LNCaP clone FGC (cell line): ENCODE measurements at regions not wholly inside any gene's neighbourhood (a gene's known extent, or its start where the extent isn't known, plus 50 kb on each side); places are given as distances from the start of the nearest gene placed in this dataset.

Experiments used
- DNase-seq: peaks from one replicate; pipeline ENCODE4 v3.0.0-alpha.2; 2011; ENCODE audit warnings: low read depth
- H3K4me3 ChIP-seq: 2 replicates; pipeline ENCODE4 v1.5.1; 2011; ENCODE audit warnings: mild to moderate bottlenecking, low read depth, low read length, control low read depth
- TF ChIP-seq, protein P1 (sequence below): IDR thresholded peaks from 2 replicates; pipeline ENCODE4 v1.5.1; 2012; ENCODE audit warnings: mild to moderate bottlenecking; ENCODE audit not compliant: control insufficient read depth, insufficient read depth; ENCODE audit errors: extremely low read depth

DNA sequence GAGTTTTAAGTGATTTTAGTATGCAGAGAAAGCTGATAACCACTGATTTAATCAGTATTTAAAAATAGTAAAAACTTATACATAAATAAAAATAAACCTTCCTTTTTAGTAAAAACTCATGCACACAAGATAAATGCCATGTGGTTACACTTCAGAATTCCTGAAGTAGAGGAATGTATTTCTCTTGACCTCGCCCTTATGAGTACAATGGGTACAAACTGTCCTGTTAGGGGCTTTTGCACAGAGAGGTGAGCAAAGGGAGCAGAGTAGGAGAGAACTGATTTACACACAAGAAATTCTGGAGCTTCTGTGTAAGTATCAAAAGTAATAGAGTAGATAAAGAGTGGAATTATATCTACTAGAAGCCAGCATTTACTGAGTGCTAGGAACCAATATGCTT is 279.6 kb downstream of the PPP1R3A start:
- no peak overlapping the region for H3K4me3 ChIP-seq
- TF ChIP-seq, protein P1, sequence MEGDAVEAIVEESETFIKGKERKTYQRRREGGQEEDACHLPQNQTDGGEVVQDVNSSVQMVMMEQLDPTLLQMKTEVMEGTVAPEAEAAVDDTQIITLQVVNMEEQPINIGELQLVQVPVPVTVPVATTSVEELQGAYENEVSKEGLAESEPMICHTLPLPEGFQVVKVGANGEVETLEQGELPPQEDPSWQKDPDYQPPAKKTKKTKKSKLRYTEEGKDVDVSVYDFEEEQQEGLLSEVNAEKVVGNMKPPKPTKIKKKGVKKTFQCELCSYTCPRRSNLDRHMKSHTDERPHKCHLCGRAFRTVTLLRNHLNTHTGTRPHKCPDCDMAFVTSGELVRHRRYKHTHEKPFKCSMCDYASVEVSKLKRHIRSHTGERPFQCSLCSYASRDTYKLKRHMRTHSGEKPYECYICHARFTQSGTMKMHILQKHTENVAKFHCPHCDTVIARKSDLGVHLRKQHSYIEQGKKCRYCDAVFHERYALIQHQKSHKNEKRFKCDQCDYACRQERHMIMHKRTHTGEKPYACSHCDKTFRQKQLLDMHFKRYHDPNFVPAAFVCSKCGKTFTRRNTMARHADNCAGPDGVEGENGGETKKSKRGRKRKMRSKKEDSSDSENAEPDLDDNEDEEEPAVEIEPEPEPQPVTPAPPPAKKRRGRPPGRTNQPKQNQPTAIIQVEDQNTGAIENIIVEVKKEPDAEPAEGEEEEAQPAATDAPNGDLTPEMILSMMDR = no peak
- DNase-seq = no peak

DNA sequence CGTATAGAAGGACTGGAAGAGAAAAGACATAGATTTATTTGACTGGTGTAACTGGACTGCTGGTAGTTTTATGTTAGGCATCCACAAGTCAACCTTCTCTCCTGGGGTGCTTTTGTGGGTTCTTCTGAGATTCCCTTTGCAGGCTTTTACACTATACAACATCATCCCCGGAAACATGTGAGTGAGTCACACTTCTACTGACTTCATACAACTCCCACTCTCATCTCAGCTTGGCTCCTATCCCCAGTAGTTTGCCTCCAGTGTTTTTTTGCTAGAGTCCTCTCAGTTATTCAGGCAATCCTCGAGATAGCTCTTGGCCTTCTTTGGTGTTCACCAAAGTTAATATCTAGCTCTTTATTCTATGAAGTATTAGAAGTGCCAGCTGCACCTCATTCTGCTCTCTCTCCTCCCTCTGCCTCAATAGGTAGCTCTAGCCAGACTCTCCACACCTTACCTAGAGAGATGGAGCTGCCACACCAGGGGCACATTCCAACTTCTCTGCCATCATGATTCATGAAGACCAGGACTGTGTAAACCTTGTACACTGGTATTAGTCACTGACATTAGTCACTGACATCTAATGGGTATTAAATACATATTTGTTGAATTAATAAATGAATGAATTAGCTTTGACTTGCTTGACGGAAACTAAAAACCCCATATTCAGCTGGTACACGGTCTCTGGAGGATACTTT is 281.9 kb downstream of the PPP1R3A start:
- TF ChIP-seq, protein P1 = no peak
- H3K4me3 ChIP-seq = no peak overlapping the region
- DNase-seq = no peak

DNA sequence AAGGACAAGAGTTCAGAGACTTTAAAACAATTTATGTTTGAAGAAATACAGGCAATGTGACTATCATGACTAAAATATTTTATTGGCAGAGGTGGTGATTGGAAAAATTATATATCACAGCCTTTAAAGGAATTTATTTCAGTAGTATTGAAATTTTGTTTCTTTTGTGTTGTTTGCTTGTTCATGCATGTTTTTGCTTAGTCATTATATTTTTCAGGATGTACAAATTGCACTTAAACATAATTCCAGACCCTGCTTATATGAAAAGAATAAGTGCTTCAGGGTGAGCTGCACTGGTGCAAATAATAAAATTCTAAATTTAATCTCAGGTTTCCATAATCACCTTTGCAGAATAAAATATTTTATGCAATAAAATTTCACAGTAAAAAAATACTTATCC is 283.3 kb downstream of the PPP1R3A start:
- TF ChIP-seq, protein P1 = no peak
- no peak for DNase-seq
- H3K4me3 ChIP-seq = no peak overlapping the region

DNA sequence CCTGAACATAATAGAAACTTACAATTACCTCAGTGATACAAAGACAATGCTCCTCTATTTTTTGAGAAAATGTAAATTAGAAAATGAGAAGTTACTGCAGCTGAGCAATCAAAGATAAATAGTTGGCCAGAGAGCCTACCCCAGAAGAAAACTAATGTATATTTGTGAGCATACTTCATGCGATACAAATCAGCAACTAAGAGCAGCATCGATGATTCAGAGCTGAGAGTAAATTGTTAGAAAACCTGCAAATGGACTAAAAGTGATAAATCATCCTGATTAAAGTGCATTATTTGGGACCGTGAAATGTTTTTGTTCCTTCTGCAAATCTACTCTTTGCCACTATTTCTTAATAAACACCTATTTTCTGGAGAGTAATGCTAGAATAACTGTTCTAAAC is 285.7 kb downstream of the PPP1R3A start:
- TF ChIP-seq, protein P1 = no peak
- H3K4me3 ChIP-seq = no peak overlapping the region
- DNase-seq = no peak

DNA sequence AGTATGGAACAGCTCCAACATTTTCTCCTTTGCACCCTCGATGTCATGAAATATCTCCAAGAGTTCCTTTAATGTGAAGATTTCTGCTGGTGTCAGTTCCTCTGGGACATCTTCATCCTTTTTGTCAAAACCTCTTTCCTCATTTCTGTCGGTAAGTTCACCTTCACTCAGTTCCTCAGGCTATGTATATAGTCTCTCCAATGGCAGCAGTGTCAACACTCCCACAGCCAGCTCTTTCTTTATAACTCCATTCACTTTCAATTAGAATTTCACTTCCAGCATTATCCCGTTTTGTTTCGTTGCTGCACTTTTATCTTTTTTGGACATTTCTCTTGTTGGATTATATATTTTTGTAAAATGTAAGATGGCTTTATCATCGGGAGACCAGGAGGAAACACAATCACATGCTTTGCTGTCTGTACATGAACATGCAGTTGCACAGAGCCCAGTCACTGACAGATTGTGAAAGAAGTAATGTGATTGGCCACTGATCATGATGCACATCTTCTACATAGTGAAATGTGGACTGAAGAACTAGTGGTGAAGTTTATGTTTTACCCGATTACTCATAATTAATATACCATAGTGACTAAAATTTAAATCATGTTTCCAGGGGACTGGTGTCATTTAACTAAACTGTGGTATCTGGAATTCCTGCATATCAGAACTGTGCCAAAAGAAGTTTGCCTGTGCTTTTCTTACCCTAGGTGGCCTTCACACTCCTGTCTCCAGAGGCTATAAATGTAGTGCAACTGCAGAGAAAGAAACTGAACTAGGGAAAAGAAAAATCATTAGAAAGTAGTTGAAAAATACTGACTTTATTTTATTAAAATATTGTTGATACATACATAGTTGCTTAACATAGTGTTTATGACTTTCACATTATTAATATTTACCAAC is 289.6 kb downstream of the PPP1R3A start:
- no peak for DNase-seq
- TF ChIP-seq, protein P1 = no peak

DNA sequence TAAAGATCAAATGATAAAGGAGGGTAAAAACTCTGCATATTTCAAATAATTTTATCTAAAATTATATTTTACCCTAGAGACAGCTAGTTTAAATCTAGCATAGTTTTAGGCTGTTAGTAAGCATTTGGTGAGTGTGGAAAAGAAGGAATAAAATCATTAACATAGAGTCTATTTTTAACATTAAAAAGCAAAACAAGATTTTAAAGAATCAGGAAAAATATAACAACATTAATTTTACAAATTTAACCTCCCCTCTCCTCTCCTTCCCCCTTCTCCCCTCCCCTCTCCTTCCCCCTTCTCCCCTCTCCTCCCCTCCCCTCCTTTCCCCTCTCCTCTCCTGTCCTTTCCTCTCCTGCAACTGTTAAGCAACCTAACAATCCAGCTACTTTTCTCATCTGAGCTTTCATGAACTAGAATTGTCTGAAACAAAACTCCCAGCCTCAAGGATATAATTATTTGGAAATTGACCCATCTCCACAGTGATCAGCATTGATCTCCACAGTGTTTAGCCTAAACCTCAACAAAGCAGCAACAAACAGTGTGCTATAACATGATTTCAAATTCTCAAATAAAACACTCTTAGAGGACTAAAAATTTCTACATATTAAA is 293.2 kb downstream of the PPP1R3A start:
- TF ChIP-seq, protein P1 = no peak
- H3K4me3 ChIP-seq = no peak overlapping the region
- DNase-seq = no peak

More for the DNA sequence above, 289.6 kb downstream of the PPP1R3A start:
- no peak overlapping the region for H3K4me3 ChIP-seq
